ENCODE measurements at regions not wholly inside any gene's neighbourhood (a gene's known extent, or its start where the extent isn't known, plus 50 kb on each side); places are given as distances from the start of the nearest gene placed in this dataset.

DNA sequence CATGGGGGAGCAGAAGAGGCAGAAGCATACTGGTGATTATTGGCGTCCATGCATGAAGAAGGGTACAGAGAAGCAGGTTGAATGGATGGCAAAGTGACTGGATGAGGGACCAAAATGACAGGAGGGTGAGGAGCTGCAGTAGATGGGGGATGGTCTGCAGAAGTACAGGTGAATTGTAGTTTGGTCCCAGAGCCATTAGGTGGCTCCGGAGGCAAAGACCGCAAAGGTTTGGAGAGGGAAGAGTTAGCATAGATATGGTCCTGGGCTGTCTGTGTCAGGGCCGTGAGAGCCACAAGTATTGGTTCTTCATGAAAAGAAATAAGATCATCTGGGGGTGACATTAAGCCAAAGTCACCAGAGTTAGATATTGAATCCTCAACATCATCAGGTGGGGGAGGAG, 59.0 kb upstream of the ZNF726 start:
- DNase-seq: no peak

DNA sequence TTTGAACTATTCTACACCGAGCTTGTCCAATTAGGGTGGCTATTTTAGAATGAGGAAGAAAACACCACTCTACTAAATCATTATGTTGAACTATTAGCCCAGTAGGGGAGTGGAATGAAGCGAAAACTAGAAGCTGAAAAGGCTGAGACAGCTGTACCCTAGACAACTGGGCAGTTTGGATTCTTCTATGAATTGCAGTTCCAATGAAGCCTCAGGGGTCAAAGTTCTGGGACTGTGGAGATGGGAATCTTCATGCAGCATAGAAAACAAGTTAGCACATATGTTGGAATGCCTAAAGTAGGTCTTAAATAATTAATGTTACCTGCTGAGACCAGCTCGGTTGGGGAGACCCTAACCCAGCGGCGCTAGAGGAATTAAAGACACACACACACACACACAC, 62.7 kb upstream of the ZNF726 start:
- no peak for DNase-seq

DNA sequence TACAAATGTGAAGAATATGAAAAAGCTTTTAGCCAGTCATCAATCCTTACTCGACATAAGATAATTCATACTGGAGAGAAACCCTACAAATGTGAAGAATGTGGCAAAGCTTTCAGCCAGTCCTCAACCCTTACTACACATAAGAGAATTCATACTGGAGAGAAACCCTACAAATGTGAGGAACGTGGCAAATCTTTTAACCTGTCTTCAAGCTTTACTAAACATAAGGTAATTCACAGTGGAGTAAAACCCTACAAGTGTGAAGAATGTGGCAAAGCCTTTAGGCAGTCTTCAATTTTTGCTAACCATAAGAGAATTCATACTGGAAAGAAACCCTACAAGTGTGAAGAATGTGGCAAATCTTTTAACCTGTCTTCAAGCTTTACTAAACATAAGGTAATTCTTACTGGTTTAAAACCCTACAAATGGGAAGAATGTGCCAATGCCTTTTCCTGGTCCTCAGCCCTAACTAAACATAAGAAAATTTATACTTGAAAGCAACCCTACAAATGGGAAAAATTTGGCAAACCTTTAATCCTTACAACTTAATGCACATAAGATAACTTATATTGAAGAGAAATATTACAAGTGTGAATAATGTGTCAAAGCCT, 74.1 kb upstream of the ZNF681 start:
- DNase-seq: no peak

DNA sequence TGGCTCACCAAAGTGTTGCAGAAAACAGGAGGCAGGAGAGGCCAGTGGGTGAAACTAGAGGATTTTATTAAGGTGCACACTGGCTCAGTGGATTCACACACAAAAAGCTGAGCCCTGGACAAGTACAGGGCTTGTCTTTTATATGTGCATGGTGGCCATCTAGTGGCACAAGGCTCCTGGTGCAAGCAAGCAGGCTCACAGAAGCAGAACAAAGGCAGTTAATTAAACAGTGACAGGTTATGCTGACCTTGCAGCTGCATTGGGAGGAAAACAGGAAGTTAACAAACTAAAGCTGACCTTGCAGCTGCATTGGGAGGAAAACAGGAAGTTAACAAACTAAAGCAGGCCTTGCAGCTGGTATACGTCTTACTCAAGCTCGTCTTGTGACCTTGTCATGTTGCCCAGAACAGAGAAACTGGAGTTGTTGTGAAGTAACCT, 65.3 kb upstream of the ZNF681 start:
- peak; percentile 15 to 22 for DNase-seq

DNA sequence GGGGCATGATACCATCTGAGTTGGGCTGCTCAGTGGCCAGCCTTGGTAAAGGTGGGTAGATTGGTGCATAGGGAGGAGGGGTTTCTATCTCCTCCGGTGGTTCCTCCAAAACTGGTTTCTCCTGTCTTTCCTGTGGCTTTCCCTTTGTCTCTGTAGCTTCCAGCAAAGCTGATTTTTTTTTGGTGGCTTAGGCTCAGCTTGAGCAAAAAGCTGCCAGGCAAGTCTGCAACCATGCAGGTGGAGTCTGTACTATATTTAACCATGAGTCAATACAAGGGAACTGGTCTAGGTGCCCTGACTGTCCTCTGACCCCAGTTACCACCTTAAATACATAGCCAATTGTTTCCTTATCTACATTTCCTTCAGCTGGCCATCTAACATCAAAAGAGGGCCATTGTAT, 64.0 kb upstream of the ZNF681 start:
- DNase-seq: no peak

DNA sequence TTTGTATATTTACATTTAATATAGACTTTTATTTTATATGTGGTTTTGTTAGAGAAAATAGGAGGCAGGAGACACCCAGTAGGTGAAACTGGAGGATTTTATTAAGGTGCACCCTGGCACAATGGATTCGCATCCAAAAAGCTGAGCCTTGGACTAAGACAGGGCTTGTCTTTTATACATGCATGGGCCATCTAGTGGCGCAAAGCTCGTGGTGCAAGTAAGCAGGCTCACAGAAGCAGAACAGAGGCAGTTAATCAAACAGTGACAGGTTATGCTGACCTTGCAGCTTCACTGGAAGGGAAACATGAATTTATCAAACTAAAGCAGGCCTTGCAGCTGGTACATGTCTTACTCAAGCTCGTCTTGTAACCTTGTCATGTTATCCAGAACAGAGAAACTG, 58.8 kb upstream of the ZNF681 start:
- peak; percentile 42 to 46 for DNase-seq

DNA sequence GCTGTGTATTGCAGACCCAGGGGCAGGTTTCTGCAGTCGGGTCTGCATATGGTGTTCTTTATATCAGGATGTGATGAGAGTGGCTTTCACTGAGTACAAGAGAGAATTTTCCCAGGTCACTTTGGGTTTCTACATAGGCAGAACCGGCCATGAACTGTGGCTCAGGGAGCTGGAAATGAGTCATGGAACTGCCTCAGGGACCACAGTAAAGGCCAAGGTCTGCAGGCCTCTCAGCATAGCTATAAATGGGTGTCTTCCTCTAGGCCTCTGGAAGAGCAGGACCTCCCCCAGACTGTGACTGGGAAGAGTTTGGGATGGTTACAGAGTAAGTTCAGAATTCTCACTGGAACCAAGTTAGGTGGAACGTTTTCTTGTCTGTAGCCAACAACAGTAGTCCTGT, 51.8 kb upstream of the ZNF681 start:
- no peak for DNase-seq

Data from CD4-positive, alpha-beta T cell treated with Interleukin-4 for 1 hour (primary cell).